DMS79 treated with DMSO at 0.1 percent for 48 hours (cell line): ENCODE measurements at regions not wholly inside any gene's neighbourhood (a gene's known extent, or its start where the extent isn't known, plus 50 kb on each side); places are given as distances from the start of the nearest gene placed in this dataset.
"Not testable (repeated sequence)": the region's sequence is repeated elsewhere in the genome, so short reads cannot be mapped to it uniquely, and the experiment has no call there.

Source experiments
- DNase-seq: peaks from one replicate; lab custom pipeline; 2025; lab: John Stamatoyannopoulos, UW

- DNase-seq: no peak
Observed at GRCh38 chr9:96064826-96065481, 189.5 kb downstream of the ERCC6L2 start.

DNA sequence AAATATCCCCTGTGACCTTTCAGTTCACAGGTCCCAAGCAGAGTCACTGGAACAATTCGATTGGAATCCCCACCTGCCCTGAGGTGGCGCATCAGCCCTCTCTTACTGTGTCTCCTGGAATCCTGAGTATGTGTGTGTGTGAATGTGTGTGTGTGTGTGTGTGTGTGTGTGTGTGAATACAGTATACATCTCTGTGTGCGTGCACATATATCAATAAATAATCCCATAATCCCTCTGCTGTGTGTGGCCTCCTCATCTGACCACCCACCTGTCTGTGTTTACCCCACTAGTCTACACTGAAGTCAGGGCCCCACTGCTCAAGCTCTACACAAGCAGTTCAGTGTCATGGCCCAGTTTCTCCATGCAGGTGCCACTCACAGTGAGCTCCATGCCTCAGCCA lies 187.4 kb downstream of the ERCC6L2 start:
- DNase-seq: no peak

- no peak for DNase-seq
Observed at GRCh38 chr9:96062031-96062430, 186.5 kb downstream of the ERCC6L2 start.

- no peak for DNase-seq
Observed at GRCh38 chr9:96061293-96061987, 185.9 kb downstream of the ERCC6L2 start.

- DNase-seq: no peak
Observed at GRCh38 chr9:96058218-96058617, 182.7 kb downstream of the ERCC6L2 start.

DNA sequence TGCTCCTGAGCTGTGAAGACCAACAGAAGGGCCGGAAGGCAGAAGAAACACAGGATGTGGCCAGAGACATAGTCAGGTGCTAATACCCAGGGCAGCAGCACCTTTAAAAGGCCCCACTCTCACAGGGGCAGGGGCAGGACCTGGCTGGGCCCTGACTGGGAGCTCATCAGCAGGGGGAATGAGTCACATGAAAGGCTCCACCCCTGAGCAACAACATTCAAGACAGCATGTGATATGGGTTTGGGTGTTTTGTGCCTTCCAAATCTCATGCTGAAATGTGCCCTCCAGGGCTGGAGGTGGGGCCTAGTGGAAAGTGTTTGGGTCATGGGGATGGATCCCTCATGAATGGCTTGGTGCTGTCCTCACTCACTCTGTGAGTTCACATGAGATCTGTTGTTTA lies 181.7 kb downstream of the ERCC6L2 start:
- DNase-seq: no peak

GRCh38 chr9:96056226-96056625 lies 180.7 kb downstream of the ERCC6L2 start:
- no peak for DNase-seq

DNA sequence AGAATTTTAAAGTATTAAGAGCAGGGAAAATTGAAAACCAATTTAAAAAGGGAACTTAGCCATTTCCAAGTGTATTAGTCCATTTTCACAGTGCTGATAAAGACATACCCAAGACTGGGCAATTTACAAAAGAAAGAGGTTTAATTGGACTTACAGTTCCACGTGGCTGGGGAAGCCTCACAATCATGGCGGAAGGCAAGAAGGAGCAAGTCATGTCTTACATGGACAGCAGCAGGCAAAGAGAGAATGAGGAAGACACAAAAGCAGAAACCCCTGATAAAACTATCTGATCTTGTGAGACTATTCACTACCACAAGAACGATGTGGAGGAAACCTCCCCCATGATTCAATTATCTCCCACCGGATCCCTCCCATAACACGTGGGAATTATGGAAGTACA lies 178.8 kb downstream of the ERCC6L2 start:
- DNase-seq: not testable (repeated sequence)

DNA sequence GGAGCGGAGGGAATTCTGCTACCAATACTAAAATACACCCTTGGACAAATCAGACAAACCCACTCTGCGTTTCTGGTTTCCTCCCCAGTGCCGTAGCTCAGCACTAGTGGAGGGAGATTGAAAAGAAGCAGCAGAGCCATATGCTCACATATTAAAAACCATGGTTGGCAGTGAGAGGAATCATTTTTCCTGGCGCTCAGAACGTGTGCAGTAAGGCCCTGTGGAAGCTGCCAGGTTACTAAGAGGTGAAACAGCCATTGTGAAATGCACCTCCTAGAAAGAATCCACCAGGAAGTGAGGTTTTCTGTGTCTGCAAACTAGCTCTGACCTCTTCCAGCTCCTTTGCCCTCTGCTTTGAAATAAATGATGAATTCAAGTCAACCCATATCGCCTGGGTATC lies 177.2 kb downstream of the ERCC6L2 start:
- DNase-seq: no peak

DNA sequence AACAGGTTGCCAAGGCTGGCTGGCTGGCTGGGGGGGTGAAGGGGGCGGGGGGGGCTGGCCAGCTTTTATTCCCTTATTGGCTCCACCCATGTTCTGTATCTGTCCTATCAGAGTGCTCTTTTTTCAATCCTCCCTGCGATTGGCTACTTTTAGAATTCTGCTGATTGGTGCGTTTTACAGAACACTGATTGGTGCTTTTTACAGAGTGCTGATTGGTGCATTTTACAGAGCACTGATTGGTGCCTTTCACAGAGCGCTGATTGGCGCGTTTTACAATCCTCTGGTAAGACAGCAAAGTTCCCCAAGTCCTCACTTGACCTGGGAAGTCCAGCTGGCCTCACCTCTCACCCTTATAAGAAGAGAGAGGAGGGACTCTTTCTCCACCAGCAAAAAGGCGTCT lies 175.9 kb downstream of the ERCC6L2 start:
- no peak for DNase-seq

DNA sequence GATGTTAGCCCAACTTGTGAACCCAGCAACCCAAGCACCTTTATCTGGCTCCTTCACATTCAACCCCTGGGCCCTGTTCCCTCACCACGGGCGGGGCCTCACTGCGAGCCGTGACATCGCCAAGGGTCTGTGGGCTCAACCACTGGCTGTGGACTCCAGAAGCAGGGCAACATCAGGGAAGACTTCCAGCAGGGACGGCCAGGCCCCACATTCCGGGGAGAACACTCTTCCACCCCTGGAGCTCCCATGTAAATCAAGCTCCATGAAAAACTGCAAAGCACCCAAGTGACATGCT lies 175.3 kb downstream of the ERCC6L2 start:
- no peak for DNase-seq

DNA sequence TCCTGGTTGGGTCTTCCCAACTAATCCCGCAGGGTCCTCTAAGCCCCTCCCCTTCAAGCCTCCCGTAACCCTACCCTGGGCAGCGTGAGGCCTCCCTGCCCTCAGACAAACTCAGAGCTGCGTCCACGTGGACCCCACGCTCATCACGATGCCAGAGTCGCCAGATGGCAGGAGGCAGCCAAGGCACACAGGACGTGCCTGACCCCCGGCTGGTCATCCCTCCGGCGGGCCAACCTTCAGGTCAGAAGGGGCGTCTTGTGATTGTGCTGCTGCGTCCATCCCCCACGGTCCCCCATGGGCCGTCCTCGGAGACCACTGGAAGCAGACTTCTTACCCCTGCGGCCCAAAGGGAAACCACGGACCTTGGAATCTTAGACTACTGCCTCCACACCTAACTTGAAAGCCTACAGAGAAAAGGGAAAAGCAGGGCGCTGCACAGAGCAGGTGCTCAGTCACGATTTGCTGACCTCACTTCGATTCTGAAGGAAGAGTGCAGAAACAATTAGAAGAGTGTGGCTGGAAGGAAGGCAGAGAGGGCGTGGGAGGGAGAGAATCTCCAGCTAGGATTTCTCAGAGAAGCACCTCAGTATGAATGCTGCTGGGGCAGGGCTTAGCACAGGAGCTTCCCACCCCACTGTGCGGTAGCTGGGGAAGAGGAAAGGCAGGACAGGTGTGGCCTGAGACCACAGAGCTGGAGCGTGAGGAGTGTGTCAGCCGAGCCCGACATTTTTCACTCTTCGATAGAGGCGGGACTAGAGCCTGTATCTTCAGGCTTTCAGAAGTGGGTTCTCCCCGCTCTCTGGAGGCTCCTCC lies 174.8 kb downstream of the ERCC6L2 start:
- no peak for DNase-seq

DNA sequence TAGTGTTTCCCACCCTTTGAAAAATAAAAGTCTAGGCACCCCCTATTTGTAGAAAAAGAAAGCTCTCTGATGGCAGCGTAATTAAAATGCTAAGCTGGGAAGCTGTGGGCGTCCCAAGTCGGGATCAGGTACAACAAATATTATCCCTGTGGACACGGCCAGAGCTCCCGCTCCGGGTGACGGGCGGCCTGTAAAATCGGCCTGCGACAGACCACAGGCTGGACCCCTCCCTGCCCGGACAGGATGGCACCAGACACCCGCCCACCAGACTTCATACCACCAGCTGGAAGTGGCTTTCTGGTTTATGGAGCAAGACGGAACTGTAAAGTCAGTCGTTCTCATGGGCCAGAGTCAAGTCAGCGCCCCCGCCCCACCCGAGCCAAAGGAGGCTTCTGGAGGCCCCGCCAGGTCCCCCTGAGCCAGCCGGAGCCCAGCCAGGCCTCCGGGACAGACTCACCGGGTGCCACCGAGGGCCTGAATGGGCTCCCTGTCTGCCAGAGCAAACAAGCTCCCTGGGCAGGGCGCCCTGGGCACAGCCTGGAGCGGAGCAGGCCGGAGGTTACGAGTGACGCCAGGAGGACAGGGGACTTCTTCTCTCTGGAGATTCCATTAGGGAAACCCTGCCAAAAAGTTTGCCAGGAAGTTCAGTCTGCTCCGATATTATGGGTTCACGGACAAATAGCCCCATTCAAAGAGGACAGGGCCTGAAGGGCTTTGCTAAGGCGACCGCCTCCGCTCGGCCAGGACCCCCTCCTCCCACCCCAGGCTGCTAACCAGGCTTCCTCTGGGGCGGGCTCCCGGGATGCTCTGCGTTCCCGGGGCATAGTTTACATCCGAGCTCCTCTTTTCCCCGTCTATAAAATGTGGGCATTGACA lies 173.7 kb downstream of the ERCC6L2 start:
- no peak for DNase-seq

DNA sequence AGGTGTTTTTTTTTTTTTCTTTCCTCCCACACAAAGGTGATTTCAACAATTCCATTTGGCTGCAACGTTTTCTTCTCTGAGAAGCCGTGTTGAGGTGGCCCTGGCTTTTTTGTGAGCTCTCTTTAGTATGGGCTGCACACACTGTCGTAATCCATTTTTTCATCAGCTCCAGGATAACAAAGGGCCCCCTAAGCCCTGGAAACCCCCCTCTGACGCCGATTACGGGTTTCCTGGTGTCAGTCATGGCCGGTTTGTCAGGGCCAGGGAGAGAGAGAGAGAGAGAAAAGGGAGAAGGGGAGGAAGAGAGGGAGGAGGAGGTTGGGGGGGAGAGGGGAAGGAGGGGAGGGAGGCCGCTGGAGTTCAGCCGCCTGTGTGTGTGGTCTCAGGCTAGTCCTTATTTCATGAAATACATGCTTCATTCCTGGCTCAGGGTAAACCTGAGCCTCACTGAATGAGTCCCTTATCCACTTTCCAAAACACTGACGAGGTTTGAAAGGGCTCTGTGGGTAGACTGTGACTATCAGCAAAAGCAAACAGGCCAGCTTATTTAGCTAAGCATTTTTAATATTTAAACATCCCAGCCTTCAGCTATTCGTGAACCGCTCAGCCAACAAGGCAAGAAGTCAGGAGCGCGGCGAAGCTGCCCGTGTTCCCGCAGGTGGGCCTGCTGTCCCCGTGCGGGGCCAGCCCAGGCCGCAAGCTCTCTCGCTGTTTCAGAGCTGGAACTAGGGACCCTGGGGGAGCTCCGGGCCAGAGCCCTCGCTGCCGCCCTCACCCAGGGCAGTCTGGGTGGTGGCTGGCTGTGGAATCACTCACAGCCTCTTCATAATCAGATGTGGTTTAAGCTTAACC lies 172.8 kb downstream of the ERCC6L2 start:
- no peak for DNase-seq

GRCh38 chr9:96047741-96048103 lies 172.2 kb downstream of the ERCC6L2 start:
- DNase-seq: no peak

- no peak for DNase-seq
Observed at GRCh38 chr9:96047116-96047639, 171.7 kb downstream of the ERCC6L2 start.

- DNase-seq: no peak
Observed at GRCh38 chr9:96045811-96046210, 170.3 kb downstream of the ERCC6L2 start.

- DNase-seq: no peak
Observed at GRCh38 chr9:96044401-96044800, 168.9 kb downstream of the ERCC6L2 start.

GRCh38 chr9:96040591-96041461 lies 165.3 kb downstream of the ERCC6L2 start:
- DNase-seq: no peak

DNA sequence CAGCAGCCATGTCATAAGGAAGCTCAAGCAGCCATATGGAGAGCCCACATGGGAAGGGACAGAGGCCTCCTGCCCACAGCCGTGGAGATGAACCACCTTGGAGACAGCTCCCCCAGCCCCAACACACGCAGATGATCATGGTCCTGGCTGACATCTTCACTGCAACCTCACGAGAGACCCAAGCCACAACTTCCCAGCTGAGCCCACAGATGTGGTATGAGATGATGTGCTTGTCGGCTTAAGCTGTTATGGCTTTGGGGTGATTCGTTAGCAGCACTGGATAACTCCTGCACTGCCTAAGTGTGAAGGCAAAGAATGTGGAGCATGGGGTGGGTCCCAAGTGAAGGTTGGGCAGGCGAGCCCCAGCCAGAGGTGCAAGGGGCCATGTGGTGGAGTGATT lies 163.4 kb downstream of the ERCC6L2 start:
- DNase-seq: no peak
